Cardiac muscle cell (in vitro differentiated cells and primary cell): ENCODE measurements at regions not wholly inside any gene's neighbourhood (a gene's known extent, or its start where the extent isn't known, plus 50 kb on each side); places are given as distances from the start of the nearest gene placed in this dataset.

Experiments used
- DNase-seq, 2 donors: peaks; one replicate each; pipeline versions ENCODE4 v3.0.0 to v3.0.0-alpha.2; 2010 to 2017; ENCODE audit warnings: low read depth in 1 of 2, low spot score in 1 of 2
- H3K27ac ChIP-seq: fragments of 200-600 bp; sonication (generic); 2 replicates; pipeline ENCODE4 v1.5.1; 2016
- H3K27me3 ChIP-seq: fragments of 200-600 bp; sonication (generic); 2 replicates; pipeline ENCODE4 v1.6.0; 2016; ENCODE audit warnings: control low read depth
- H3K36me3 ChIP-seq: fragments of 200-600 bp; sonication (generic); 2 replicates; pipeline ENCODE4 v1.5.1; 2016; ENCODE audit warnings: control low read depth
- H3K4me1 ChIP-seq: fragments of 200-600 bp; sonication (generic); 2 replicates; pipeline ENCODE4 v1.8.1; 2017; ENCODE audit warnings: low read depth, mild to moderate bottlenecking, mixed run types
- H3K4me3 ChIP-seq: fragments of 200-600 bp; sonication (generic); 2 replicates; pipeline ENCODE4 v1.5.1; 2016; ENCODE audit warnings: mild to moderate bottlenecking
- H3K9me3 ChIP-seq: fragments of 200-600 bp; sonication (generic); 2 replicates; pipeline ENCODE4 v1.5.1; 2017; ENCODE audit warnings: low read depth, mild to moderate bottlenecking, control low read depth
- CTCF ChIP-seq: IDR thresholded peaks from 2 replicates; pipeline ENCODE4 v1.5.1; 2012; ENCODE audit warnings: low read depth, mild to moderate bottlenecking, low read length

- Histone ChIP-seq H3K27me3 (no peaks in the 10 kb centered on the region), H3K9me3 (no peaks in the 10 kb centered on the region), H3K4me3 (no peak overlapping the region), H3K36me3 (no peaks in the 10 kb centered on the region), H3K4me1 (peaks cover 37% of the 10 kb centered on the region), H3K27ac (no peak overlapping the region)
- DNase-seq, result no peak
- TF ChIP-seq CTCF, result no peak
Observed at GRCh38 chr16:86045591-86045971, 146.6 kb downstream of the IRF8 start.

- no peak for DNase-seq
- no peak overlapping the region for H3K4me3 ChIP-seq
- no peaks in the 10 kb centered on the region for H3K36me3 ChIP-seq
- H3K4me1 ChIP-seq, result peaks cover 34% of the 10 kb centered on the region
- no peaks in the 10 kb centered on the region for H3K27me3 ChIP-seq
- no peaks in the 10 kb centered on the region for H3K9me3 ChIP-seq
- no peak overlapping the region for H3K27ac ChIP-seq
- no peak for TF ChIP-seq CTCF
Observed at GRCh38 chr16:86046026-86046425, 147.1 kb downstream of the IRF8 start.

- no peaks in the 10 kb centered on the region for H3K9me3 ChIP-seq
- no peaks in the 10 kb centered on the region for H3K36me3 ChIP-seq
- TF ChIP-seq CTCF, result no peak
- no peaks in the 10 kb centered on the region for H3K27me3 ChIP-seq
- no peak overlapping the region for H3K27ac ChIP-seq
- no peak for DNase-seq
- H3K4me3 ChIP-seq, result no peak overlapping the region
- H3K4me1 ChIP-seq, result peaks cover 34% of the 10 kb centered on the region
Observed at GRCh38 chr16:86046667-86047270, 147.8 kb downstream of the IRF8 start.

- no peak for DNase-seq
- Histone ChIP-seq H3K4me1 (peaks cover 30% of the 10 kb centered on the region), H3K9me3 (no peaks in the 10 kb centered on the region), H3K27ac (no peak overlapping the region), H3K4me3 (no peak overlapping the region), H3K36me3 (no peaks in the 10 kb centered on the region), H3K27me3 (no peaks in the 10 kb centered on the region)
- TF ChIP-seq CTCF, result no peak
Observed at GRCh38 chr16:86048221-86048620, 149.3 kb downstream of the IRF8 start.

- no peak for TF ChIP-seq CTCF
- Histone ChIP-seq H3K9me3 (no peaks in the 10 kb centered on the region), H3K36me3 (no peaks in the 10 kb centered on the region), H3K27ac (no peak overlapping the region), H3K27me3 (no peaks in the 10 kb centered on the region), H3K4me1 (peaks cover 30% of the 10 kb centered on the region), H3K4me3 (no peak overlapping the region)
- DNase-seq, result no peak
Observed at GRCh38 chr16:86048882-86049585, 150.1 kb downstream of the IRF8 start.
